ENCODE measurements at regions not wholly inside any gene's neighbourhood (a gene's known extent, or its start where the extent isn't known, plus 50 kb on each side); places are given as distances from the start of the nearest gene placed in this dataset.
"Not testable (repeated sequence)": the region's sequence is repeated elsewhere in the genome, so short reads cannot be mapped to it uniquely, and the experiment has no call there.

DNA sequence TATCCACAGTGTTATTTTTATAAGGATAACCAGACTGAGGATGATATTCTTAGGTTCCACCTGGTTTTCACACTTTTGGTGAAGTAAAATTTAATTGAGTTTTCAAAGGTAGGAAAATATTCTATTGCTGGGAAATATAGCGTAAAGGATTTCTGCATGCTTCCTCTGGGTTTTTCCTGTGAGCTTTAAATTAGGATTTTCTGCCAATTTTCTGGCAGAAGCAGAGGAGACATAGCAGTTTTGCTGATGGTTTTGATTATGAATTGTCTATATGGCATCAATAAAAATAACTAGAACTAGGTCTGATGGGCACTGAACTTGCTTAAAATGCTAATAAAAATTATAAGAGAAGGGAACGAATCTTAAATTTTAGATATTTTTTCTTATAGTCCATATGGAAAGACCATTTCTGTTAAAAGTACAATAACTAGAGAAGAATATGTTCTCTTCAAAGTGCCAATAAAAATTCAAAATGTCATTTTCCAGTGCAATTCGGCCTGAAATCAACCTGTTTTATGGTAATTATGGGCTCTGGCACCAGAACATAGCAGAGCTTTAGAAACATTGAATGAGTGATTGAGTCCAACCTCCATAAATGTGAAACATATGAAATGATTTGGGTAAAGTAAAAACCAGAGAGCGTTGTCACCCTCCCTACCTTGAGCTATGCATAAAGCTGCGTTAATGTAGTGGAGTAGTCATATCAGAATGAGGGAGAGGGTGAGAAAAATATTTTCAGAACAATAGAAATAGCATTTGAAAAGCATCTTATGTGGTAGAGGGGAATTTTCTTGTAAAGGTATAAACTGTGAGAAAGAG, 279.7 kb downstream of the SPRY1 start:
- Histone ChIP-seq H3K4me3 (ENCODE audit: extremely low read depth, insufficient read depth, low read length, poor library complexity, severe bottlenecking) (no peak overlapping the region), H3K36me3 (ENCODE audit: control insufficient read depth, insufficient read depth, low read length) (no peaks in the 10 kb centered on the region), H3K9me3 (ENCODE audit: control insufficient read depth, low read length) (no peaks in the 10 kb centered on the region), H3K4me1 (ENCODE audit: control insufficient read depth, insufficient read depth, low read length, poor library complexity, severe bottlenecking) (no peaks in the 10 kb centered on the region), H3K27ac (ENCODE audit: low read depth, low read length, severe bottlenecking) (no peak overlapping the region)
- WGBS, 2 experiments (ENCODE audit: insufficient coverage in 2 of 2): 86 to 95% methylated on average over 2 to 4 of the region's 5 CpGs

DNA sequence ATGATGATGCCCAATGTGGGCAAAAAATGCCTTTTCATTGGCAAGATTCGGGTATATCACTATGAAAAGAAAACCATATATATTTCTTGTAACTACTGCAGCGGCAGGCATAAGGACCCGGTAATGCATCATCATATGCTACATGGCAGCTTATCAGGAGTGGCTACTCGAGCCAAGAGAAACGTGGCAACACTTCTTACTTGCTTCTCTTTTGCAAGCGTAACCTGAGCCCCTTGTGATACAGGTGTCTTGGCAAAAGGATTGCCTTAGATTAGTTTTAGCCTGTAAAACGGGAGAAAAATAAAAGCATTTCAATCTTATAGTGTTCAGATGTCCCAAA, 280.3 kb downstream of the SPRY1 start:
- Histone ChIP-seq H3K4me3 (ENCODE audit: extremely low read depth, insufficient read depth, low read length, poor library complexity, severe bottlenecking) (no peak overlapping the region), H3K9me3 (ENCODE audit: control insufficient read depth, low read length) (no peaks in the 10 kb centered on the region), H3K27ac (ENCODE audit: low read depth, low read length, severe bottlenecking) (no peak overlapping the region), H3K36me3 (ENCODE audit: control insufficient read depth, insufficient read depth, low read length) (no peaks in the 10 kb centered on the region), H3K4me1 (ENCODE audit: control insufficient read depth, insufficient read depth, low read length, poor library complexity, severe bottlenecking) (no peaks in the 10 kb centered on the region)
- WGBS, 2 experiments (ENCODE audit: insufficient coverage in 2 of 2): 72 to 82% methylated on average over 5 of the region's 7 CpGs

DNA sequence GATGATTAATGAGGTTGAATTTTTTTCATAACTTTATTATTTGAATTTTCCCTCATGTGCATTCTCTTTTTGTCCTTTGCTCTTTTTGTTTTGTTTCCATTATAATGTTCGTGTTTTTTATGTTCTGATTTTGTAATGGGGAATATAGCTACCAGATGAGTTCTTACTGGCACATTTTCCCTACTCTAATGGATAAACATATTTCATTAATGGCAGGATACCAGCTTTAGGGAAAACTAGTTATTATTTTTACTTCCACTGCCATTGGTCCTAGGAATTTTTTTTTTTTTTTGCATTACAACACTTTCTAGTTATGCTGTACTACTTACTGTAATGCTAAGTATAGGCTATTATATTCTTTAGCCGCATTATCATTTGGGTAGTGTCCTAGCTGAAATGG, 286.3 kb downstream of the SPRY1 start:
- no peaks in the 10 kb centered on the region for H3K9me3 ChIP-seq (ENCODE audit: control insufficient read depth, low read length)
- no peak overlapping the region for H3K27ac ChIP-seq (ENCODE audit: low read depth, low read length, severe bottlenecking)
- H3K36me3 ChIP-seq (ENCODE audit: control insufficient read depth, insufficient read depth, low read length): no peaks in the 10 kb centered on the region
- H3K4me3 ChIP-seq (ENCODE audit: extremely low read depth, insufficient read depth, low read length, poor library complexity, severe bottlenecking): no peak overlapping the region
- H3K4me1 ChIP-seq (ENCODE audit: control insufficient read depth, insufficient read depth, low read length, poor library complexity, severe bottlenecking): no peaks in the 10 kb centered on the region
- WGBS, 2 experiments (ENCODE audit: insufficient coverage in 2 of 2): no CpG with 5 or more reads among the region's 2 CpGs

DNA sequence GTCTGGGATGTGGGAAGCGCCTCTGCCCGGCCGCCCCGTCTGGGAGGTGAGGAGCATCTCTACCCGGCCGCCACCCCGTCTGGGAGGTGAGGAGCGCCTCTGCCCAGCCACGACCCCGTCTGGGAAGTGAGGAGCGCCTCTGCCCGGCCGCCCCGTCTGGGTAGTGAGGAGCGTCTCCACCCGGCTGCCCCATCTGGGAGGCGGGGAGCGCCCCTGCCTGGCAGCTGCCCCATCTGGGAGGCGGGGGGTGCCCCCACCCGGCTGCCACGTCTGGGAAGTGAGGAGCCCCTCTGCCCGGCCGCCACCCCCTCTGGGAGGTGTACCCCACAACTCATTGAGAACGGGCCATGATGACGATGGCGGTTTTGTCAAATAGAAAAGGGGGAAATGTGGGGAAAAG, 288.3 kb downstream of the SPRY1 start:
- WGBS, 2 experiments (ENCODE audit: insufficient coverage in 2 of 2): 91 to 100% methylated on average over 3 to 19 of the region's 26 CpGs
- not testable (repeated sequence) for H3K9me3 ChIP-seq (ENCODE audit: control insufficient read depth, low read length); H3K4me3 ChIP-seq (ENCODE audit: extremely low read depth, insufficient read depth, low read length, poor library complexity, severe bottlenecking); H3K4me1 ChIP-seq (ENCODE audit: control insufficient read depth, insufficient read depth, low read length, poor library complexity, severe bottlenecking); H3K36me3 ChIP-seq (ENCODE audit: control insufficient read depth, insufficient read depth, low read length); H3K27ac ChIP-seq (ENCODE audit: low read depth, low read length, severe bottlenecking)

DNA sequence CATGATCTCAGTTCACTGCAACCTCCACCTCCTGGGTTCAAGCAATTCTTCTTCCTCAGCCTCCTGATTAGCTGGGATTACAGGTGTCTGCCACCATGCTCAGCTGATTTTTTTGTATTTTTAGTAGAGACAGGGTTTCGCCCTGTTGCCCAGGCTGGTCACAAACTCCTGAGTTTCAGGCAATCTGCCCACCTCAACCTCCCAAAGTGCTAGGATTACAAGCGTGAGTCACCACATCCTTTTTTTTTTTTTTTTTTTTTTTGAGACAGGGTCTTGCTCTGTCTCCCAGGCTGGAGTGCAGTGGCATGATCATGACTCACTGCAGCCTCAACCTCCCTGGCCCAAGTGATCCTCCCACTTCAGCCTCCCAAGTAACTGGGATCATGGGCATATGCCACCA, 298.9 kb downstream of the SPRY1 start:
- not testable (repeated sequence) for H3K4me1 ChIP-seq (ENCODE audit: control insufficient read depth, insufficient read depth, low read length, poor library complexity, severe bottlenecking); H3K9me3 ChIP-seq (ENCODE audit: control insufficient read depth, low read length); H3K4me3 ChIP-seq (ENCODE audit: extremely low read depth, insufficient read depth, low read length, poor library complexity, severe bottlenecking); H3K36me3 ChIP-seq (ENCODE audit: control insufficient read depth, insufficient read depth, low read length); H3K27ac ChIP-seq (ENCODE audit: low read depth, low read length, severe bottlenecking)
- WGBS, 2 experiments (ENCODE audit: insufficient coverage in 2 of 2): 94% methylated on average over 2 of the region's 2 CpGs; no CpG with 5 or more reads in 1 of the 2 experiments

DNA sequence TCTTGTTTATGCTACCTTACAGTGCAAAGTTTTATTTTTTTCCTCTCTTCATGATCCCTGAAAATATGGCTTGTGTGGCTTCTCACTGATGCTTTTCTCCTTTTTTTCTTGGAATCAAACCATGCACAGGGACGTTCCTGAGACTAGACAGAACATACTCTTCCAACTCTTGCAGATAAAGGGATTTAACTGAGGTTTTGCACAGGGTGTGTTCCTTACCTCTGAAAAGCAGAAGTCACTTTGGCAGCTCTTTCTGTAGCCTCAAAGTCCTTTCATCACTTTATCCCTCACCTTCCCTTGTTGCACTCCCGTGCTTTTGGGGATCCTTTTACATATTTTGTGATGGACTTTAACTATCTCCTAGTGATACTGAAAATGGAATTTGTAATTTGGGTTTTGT, 300.1 kb downstream of the SPRY1 start:
- H3K9me3 ChIP-seq (ENCODE audit: control insufficient read depth, low read length): no peaks in the 10 kb centered on the region
- WGBS, 2 experiments (ENCODE audit: insufficient coverage in 2 of 2): 100% methylated on average over 1 of the region's 2 CpGs; no CpG with 5 or more reads in 1 of the 2 experiments
- no peaks in the 10 kb centered on the region for H3K36me3 ChIP-seq (ENCODE audit: control insufficient read depth, insufficient read depth, low read length)
- no peak overlapping the region for H3K4me3 ChIP-seq (ENCODE audit: extremely low read depth, insufficient read depth, low read length, poor library complexity, severe bottlenecking)
- H3K27ac ChIP-seq (ENCODE audit: low read depth, low read length, severe bottlenecking): no peak overlapping the region
- H3K4me1 ChIP-seq (ENCODE audit: control insufficient read depth, insufficient read depth, low read length, poor library complexity, severe bottlenecking): peaks cover 12% of the 10 kb centered on the region

DNA sequence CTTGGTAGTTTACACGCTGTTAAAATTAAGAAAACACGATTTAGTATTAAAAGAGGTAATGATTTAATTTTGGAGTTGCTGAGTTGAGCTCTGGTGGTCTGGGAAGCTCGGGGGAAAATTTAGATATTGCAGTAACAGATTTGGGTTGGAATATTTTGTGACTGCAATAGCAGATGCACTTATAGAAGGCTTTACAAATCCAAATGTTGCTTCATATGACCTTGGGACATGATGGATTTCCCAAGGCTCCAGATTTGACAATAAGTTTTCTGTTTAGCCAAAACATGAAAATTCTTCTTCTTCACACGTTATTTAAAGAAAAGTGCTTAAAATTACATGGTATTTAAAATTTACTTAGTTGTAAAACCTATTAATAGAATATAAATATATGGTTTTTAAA, 302.0 kb downstream of the SPRY1 start:
- no peak overlapping the region for H3K4me3 ChIP-seq (ENCODE audit: extremely low read depth, insufficient read depth, low read length, poor library complexity, severe bottlenecking)
- peaks cover 13% of the 10 kb centered on the region for H3K4me1 ChIP-seq (ENCODE audit: control insufficient read depth, insufficient read depth, low read length, poor library complexity, severe bottlenecking)
- no peak overlapping the region for H3K27ac ChIP-seq (ENCODE audit: low read depth, low read length, severe bottlenecking)
- H3K9me3 ChIP-seq (ENCODE audit: control insufficient read depth, low read length): no peaks in the 10 kb centered on the region
- no peaks in the 10 kb centered on the region for H3K36me3 ChIP-seq (ENCODE audit: control insufficient read depth, insufficient read depth, low read length)
- 95 to 100% methylated on average over 3 of the region's 4 CpGs for WGBS, 2 experiments (ENCODE audit: insufficient coverage in 2 of 2)

DNA sequence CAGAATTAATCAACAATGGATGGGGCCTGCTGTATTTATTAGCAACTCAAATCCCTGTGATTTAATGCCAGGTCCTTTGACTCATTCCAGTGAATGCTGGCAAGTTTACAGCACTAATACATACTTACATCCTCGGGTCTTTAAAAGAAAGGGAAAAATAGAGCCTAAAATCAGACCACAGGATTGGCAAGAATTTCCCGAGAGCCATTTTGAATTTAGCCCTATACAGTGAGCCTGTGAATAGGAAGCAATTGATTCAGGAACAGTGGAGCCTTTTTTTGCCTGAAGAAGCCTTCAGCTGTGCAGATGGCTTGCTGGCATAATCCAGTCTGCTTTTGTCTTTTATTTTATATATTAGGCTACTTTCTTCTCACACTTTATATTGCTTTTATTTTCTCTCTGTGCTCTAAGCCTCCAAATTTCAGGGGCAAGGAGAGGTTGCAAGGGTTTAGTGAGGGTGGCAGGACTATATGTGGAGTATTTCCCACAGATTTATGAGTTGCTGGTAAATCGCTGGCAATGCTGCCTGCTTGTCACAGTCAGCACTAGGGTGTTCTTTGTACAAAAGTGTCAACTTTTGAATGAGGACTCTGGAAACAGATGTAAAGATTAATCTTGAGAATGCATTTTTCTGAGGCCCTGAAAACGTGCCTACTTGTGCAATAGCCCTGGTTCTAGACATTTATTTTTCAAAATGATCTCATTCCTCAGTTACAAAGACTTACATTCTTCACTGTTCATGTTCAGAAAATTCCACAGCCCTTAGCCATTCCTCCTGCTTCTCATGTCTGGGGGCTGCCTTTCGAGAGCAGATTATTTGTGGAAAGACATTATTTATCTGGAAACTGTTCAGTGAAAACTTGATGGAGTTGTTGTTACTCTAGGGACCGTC, 303.5 kb downstream of the SPRY1 start:
- Histone ChIP-seq H3K4me1 (ENCODE audit: control insufficient read depth, insufficient read depth, low read length, poor library complexity, severe bottlenecking) (peaks cover 13% of the 10 kb centered on the region), H3K36me3 (ENCODE audit: control insufficient read depth, insufficient read depth, low read length) (no peaks in the 10 kb centered on the region), H3K4me3 (ENCODE audit: extremely low read depth, insufficient read depth, low read length, poor library complexity, severe bottlenecking) (no peak overlapping the region), H3K27ac (ENCODE audit: low read depth, low read length, severe bottlenecking) (peak overlapping the region; percentile 97), H3K9me3 (ENCODE audit: control insufficient read depth, low read length) (no peaks in the 10 kb centered on the region)
- WGBS, 2 experiments (ENCODE audit: insufficient coverage in 2 of 2): 80 to 83% methylated on average over 3 to 4 of the region's 6 CpGs

DNA sequence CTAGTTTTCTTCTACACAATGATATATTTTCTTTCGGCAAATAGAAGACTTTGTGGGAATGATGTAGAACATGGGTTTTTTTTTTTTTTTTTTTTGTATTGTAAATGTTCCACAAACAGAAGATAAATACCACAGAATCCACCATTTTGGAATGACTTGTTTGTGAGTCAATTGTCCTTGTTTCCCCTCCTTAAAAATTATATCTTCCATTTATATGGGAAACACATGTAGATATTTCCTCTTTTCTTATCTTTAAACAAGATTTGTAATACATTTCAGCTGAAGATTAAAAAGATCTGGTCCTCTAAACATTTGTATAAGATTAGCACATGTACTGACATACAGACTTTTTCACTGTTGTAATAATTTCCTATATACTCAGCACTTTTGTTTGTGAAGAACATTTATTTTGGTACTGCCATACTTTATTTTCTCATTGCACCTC, 304.6 kb downstream of the SPRY1 start:
- Histone ChIP-seq H3K4me1 (ENCODE audit: control insufficient read depth, insufficient read depth, low read length, poor library complexity, severe bottlenecking) (peaks cover 13% of the 10 kb centered on the region), H3K27ac (ENCODE audit: low read depth, low read length, severe bottlenecking) (peak overlapping the region; percentile 97), H3K4me3 (ENCODE audit: extremely low read depth, insufficient read depth, low read length, poor library complexity, severe bottlenecking) (no peak overlapping the region), H3K36me3 (ENCODE audit: control insufficient read depth, insufficient read depth, low read length) (no peaks in the 10 kb centered on the region), H3K9me3 (ENCODE audit: control insufficient read depth, low read length) (no peaks in the 10 kb centered on the region)
- no CpG with 5 or more reads among the region's 1 CpG for WGBS, 2 experiments (ENCODE audit: insufficient coverage in 2 of 2)

DNA sequence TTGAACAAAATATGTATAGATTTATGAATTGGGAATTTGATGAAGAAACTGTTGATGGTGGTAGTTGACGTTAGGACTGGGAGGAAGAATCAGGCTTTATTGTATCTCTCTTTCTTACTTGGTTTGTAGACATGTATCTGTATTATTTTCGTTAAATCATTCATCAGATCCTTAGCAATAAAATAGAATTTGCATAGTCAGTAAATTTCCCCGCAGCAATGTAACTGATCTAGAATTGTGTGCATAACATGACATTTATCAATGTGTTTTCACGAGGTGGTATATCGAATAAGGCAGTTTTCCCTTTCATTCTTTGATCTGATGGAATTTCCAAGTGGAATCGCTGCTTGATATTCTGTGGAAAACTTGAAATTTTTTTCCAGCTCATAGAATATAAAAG, 308.8 kb downstream of the SPRY1 start:
- Histone ChIP-seq H3K4me1 (ENCODE audit: control insufficient read depth, insufficient read depth, low read length, poor library complexity, severe bottlenecking) (peaks cover 26% of the 10 kb centered on the region), H3K9me3 (ENCODE audit: control insufficient read depth, low read length) (peaks cover 14% of the 10 kb centered on the region), H3K27ac (ENCODE audit: low read depth, low read length, severe bottlenecking) (no peak overlapping the region), H3K36me3 (ENCODE audit: control insufficient read depth, insufficient read depth, low read length) (no peaks in the 10 kb centered on the region), H3K4me3 (ENCODE audit: extremely low read depth, insufficient read depth, low read length, poor library complexity, severe bottlenecking) (no peak overlapping the region)
- WGBS, 2 experiments (ENCODE audit: insufficient coverage in 2 of 2): 50% methylated on average over 2 of the region's 6 CpGs; no CpG with 5 or more reads in 1 of the 2 experiments
